Natural killer cell (primary cell): ENCODE measurements at regions not wholly inside any gene's neighbourhood (a gene's known extent, or its start where the extent isn't known, plus 50 kb on each side); places are given as distances from the start of the nearest gene placed in this dataset.

Source experiments
- ATAC-seq, 3 donors: fragments of 150-1000 bp in 2 of 3; fragments of 200-7000 bp in 1 of 3; cut with Tn5 transposase; 1 replicate in 1 of 3; 2 replicates in 2 of 3; pipeline ENCODE4 v1.10.0; 2021; ENCODE audit warnings: mild to moderate bottlenecking in 2 of 3, moderate library complexity in 2 of 3
- DNase-seq, 2 donors: peaks; one replicate each; pipeline versions ENCODE4 v3.0.0 to v3.0.0-alpha.2; 2013 to 2021; ENCODE audit warnings: mixed read lengths in 1 of 2
- H3K27ac ChIP-seq: one replicate; pipeline ENCODE4 v1.5.1; 2013; ENCODE audit warnings: mild to moderate bottlenecking, low read length
- H3K27me3 ChIP-seq: one replicate; pipeline ENCODE4 v1.6.1; 2013; ENCODE audit warnings: low read length; ENCODE audit not compliant: control insufficient read depth, insufficient read depth
- H3K36me3 ChIP-seq: one replicate; pipeline ENCODE4 v1.6.1; 2013; ENCODE audit warnings: low read length; ENCODE audit not compliant: control insufficient read depth, insufficient read depth
- H3K4me1 ChIP-seq: one replicate; pipeline ENCODE4 v1.6.1; 2013; ENCODE audit warnings: low read length; ENCODE audit not compliant: control insufficient read depth, insufficient read depth
- H3K4me3 ChIP-seq: one replicate; pipeline ENCODE4 v1.5.1; 2013; ENCODE audit warnings: low read length
- H3K9me3 ChIP-seq: one replicate; pipeline ENCODE4 v1.6.1; 2013; ENCODE audit warnings: low read length; ENCODE audit not compliant: control insufficient read depth, insufficient read depth
- H3K27ac Mint-ChIP-seq, 2 donors: one replicate each; pipeline ENCODE4 v1.8.0; 2022; ENCODE audit warnings: mild to moderate bottlenecking in 2 of 2, mixed read lengths in 2 of 2, moderate library complexity in 1 of 2
- H3K27me3 Mint-ChIP-seq, 2 donors: one replicate each; pipeline ENCODE4 v1.8.0; 2022; ENCODE audit warnings: low read depth in 2 of 2, mixed read lengths in 2 of 2
- H3K36me3 Mint-ChIP-seq: one replicate; pipeline ENCODE4 v1.8.0; 2022; ENCODE audit warnings: mixed read lengths
- H3K4me1 Mint-ChIP-seq, 2 donors: one replicate each; pipeline ENCODE4 v1.8.0; 2022; ENCODE audit warnings: mixed read lengths in 2 of 2
- H3K4me3 Mint-ChIP-seq: one replicate; pipeline ENCODE4 v1.8.0; 2022; ENCODE audit warnings: mild to moderate bottlenecking, moderate library complexity, mixed read lengths
- H3K9me3 Mint-ChIP-seq, 2 donors: one replicate each; pipeline ENCODE4 v1.8.0; 2022; ENCODE audit warnings: mixed read lengths in 2 of 2
- CTCF ChIP-seq: fragments of 200-600 bp; IDR thresholded peaks from one replicate; pipeline ENCODE4 v1.8.0; 2022; ENCODE audit warnings: antibody characterized with exemption
- WGBS: methylation state at CpG from one replicate; pipeline ENCODE4 v1.1.7; 2013; ENCODE audit warnings: missing lambda C conversion rate; ENCODE audit not compliant: insufficient coverage; 5-methylcytosine and 5-hydroxymethylcytosine counted together
- intact Hi-C: fragments of 100-400 bp; cut with micrococcal nuclease; formaldehyde crosslinking; loops from one replicate; pipeline ENCODE4 v1.14.2; 2022

- peaks cover 86% of the 10 kb centered on the region for H3K4me1 ChIP-seq
- Mint-ChIP-seq H3K4me3 (peak overlapping the region; percentile 97), H3K4me1 (peaks cover 52 to 73% of the 10 kb centered on the region in 2 donors), H3K27ac (peak overlapping the region; percentile 80 to 82), H3K27me3 (no peaks in the 10 kb centered on the region), H3K36me3 (no peaks in the 10 kb centered on the region), H3K9me3 (no peaks in the 10 kb centered on the region)
- intact Hi-C loops = no loop called here
- H3K9me3 ChIP-seq = no peaks in the 10 kb centered on the region
- peaks cover 14% of the 10 kb centered on the region for H3K36me3 ChIP-seq
- H3K27ac ChIP-seq = peak overlapping the region; percentile 54
- peak; percentile 57 to 67 (median 65) for ATAC-seq
- peak; percentile 67 to 85 for DNase-seq
- no peaks in the 10 kb centered on the region for H3K27me3 ChIP-seq
- peak overlapping the region; percentile 53 for H3K4me3 ChIP-seq
- WGBS = 12% methylated on average over 20 of the region's 20 CpGs
- no peak for TF ChIP-seq CTCF
Measured at GRCh38 chr17:77375917-77376651, 235.3 kb downstream of the SEC14L1 start.

GRCh38 chr17:77376795-77377709 lies 236.3 kb downstream of the SEC14L1 start:
- no peaks in the 10 kb centered on the region for H3K9me3 ChIP-seq
- intact Hi-C loops = no loop called here
- Mint-ChIP-seq H3K36me3 (no peaks in the 10 kb centered on the region), H3K4me3 (peak overlapping the region; percentile 73), H3K27me3 (no peaks in the 10 kb centered on the region), H3K27ac (peak overlapping the region; percentile 80 to 82), H3K9me3 (no peaks in the 10 kb centered on the region), H3K4me1 (peaks cover 57 to 73% of the 10 kb centered on the region in 2 donors)
- ATAC-seq = no peak
- no peaks in the 10 kb centered on the region for H3K27me3 ChIP-seq
- peak overlapping the region; percentile 53 for H3K4me3 ChIP-seq
- WGBS = 90% methylated on average over 28 of the region's 31 CpGs
- H3K27ac ChIP-seq = peak overlapping the region; percentile 54
- no peak for DNase-seq
- H3K36me3 ChIP-seq = peaks cover 14% of the 10 kb centered on the region
- no peak for TF ChIP-seq CTCF
- peaks cover 86% of the 10 kb centered on the region for H3K4me1 ChIP-seq

GRCh38 chr17:77377710-77378235 lies 237.0 kb downstream of the SEC14L1 start:
- no peak for TF ChIP-seq CTCF
- H3K4me3 Mint-ChIP-seq = no peak overlapping the region

More at GRCh38 chr17:77377710-77378235, 237.0 kb downstream of the SEC14L1 start:
- Mint-ChIP-seq H3K27me3 (no peaks in the 10 kb centered on the region), H3K4me1 (peaks cover 60 to 74% of the 10 kb centered on the region in 2 donors), H3K36me3 (no peaks in the 10 kb centered on the region), H3K9me3 (no peaks in the 10 kb centered on the region), H3K27ac (peak overlapping the region; percentile 12 to 50)
- whole genome bisulfite sequencing = 91% methylated on average over 11 of the region's 11 CpGs
- no peaks in the 10 kb centered on the region for H3K27me3 ChIP-seq
- intact Hi-C loops = no loop called here
- no peak overlapping the region for H3K4me3 ChIP-seq
- DNase-seq (no peak), ATAC-seq (no peak)
- H3K9me3 ChIP-seq = no peaks in the 10 kb centered on the region
- H3K36me3 ChIP-seq = peaks cover 14% of the 10 kb centered on the region
- no peak overlapping the region for H3K27ac ChIP-seq
- H3K4me1 ChIP-seq = peaks cover 86% of the 10 kb centered on the region
